Endothelial cell of umbilical vein (primary cell): ENCODE measurements at regions not wholly inside any gene's neighbourhood (a gene's known extent, or its start where the extent isn't known, plus 50 kb on each side); places are given as distances from the start of the nearest gene placed in this dataset.

Experiments
- BruUV-seq: library from RNA; stranded (reverse); fragments of 400-500 nt; replicated peaks from 2 replicates; lab custom pipeline; 2021; lab: Mats Ljungman, UMichigan
- CTCF ChIA-PET: fragments of 300-600, 350-600 bp; sonication (Branson Sonifier 250); formaldehyde crosslinking; loops from one replicate; lab custom pipeline; 2021; ENCODE audit warnings: antibody characterized with exemption, inconsistent platforms; lab: Charles Lee
- POLR2A ChIA-PET: fragments of 300-600, 350-600 bp; sonication (Branson Sonifier 250); formaldehyde crosslinking; loops from one replicate; lab custom pipeline; 2021; ENCODE audit warnings: antibody characterized with exemption, inconsistent platforms; lab: Charles Lee
- DNase-seq: peaks from one replicate; pipeline ENCODE4 v3.0.0-alpha.2; 2011; ENCODE audit warnings: low read depth, low spot score
- FAIRE-seq: peaks from 2 replicates; lab custom pipeline; 2011; peaks lifted over from hg19 to GRCh38; lab: Jason Lieb, UNC
- H2AFZ ChIP-seq: 2 replicates; pipeline ENCODE4 v1.6.0; 2012; ENCODE audit warnings: low read depth, low read length, control low read depth, inconsistent platforms
- H3K27ac ChIP-seq: 2 replicates; pipeline ENCODE4 v1.5.1; 2011; ENCODE audit warnings: low read depth, mild to moderate bottlenecking, control low read depth, low read length, moderate library complexity; ENCODE audit not compliant: insufficient read depth
- H3K27me3 ChIP-seq, 2 experiments: 2 replicates each; pipeline versions ENCODE4 v1.6.0 to v1.6.1; 2011; ENCODE audit warnings: low read length in 2 of 2, mixed read lengths in 1 of 2; ENCODE audit not compliant: control insufficient read depth in 2 of 2, insufficient read depth in 2 of 2
- H3K36me3 ChIP-seq, 2 experiments: 2 replicates in 1 of 2; 3 replicates in 1 of 2; pipeline ENCODE4 v1.5.1; 2011; ENCODE audit warnings: low read length in 2 of 2, mild to moderate bottlenecking in 1 of 2, moderate library complexity in 1 of 2; ENCODE audit not compliant: control insufficient read depth in 2 of 2, insufficient read depth in 2 of 2; ENCODE audit errors: extremely low read depth in 1 of 2
- H3K4me1 ChIP-seq: 3 replicates; pipeline ENCODE4 v1.5.1; 2011; ENCODE audit warnings: mild to moderate bottlenecking, low read length; ENCODE audit not compliant: control insufficient read depth, insufficient read depth; ENCODE audit errors: extremely low read depth
- H3K4me2 ChIP-seq: 2 replicates; pipeline ENCODE4 v1.6.1; 2011; ENCODE audit warnings: low read length, control low read depth, mixed read lengths; ENCODE audit not compliant: insufficient read depth
- H3K4me3 ChIP-seq, 3 experiments: fragments of 200-600 bp in 1 of 3; sonication (generic), shearing (Covaris generic) in 1 of 3; replicated peaks in 1 of 3; 2 replicates each; pipeline ENCODE4 v1.5.1; 2011 to 2016; ENCODE audit warnings: control low read depth in 3 of 3, low read length in 3 of 3, mild to moderate bottlenecking in 2 of 3, inconsistent platforms in 1 of 3, low read depth in 1 of 3, moderate library complexity in 1 of 3; ENCODE audit not compliant: insufficient read depth in 1 of 3
- H3K79me2 ChIP-seq: 2 replicates; pipeline ENCODE4 v1.6.0; 2012; ENCODE audit warnings: low read length, inconsistent platforms; ENCODE audit not compliant: control insufficient read depth, insufficient read depth
- H3K9ac ChIP-seq: replicated peaks from 2 replicates; pipeline ENCODE3; 2011; ENCODE audit warnings: low read length, control low read depth; ENCODE audit not compliant: insufficient read depth; ENCODE audit errors: extremely low read depth
- H3K9me1 ChIP-seq: replicated peaks from 3 replicates; pipeline ENCODE4 v1.6.0; 2011; ENCODE audit warnings: mild to moderate bottlenecking, low read length; ENCODE audit not compliant: control insufficient read depth, insufficient read depth; ENCODE audit errors: extremely low read depth
- H3K9me3 ChIP-seq: replicated peaks from 2 replicates; pipeline ENCODE4 v1.5.1; 2012; ENCODE audit warnings: low read length, inconsistent platforms; ENCODE audit not compliant: control insufficient read depth, insufficient read depth
- H4K20me1 ChIP-seq: replicated peaks from 2 replicates; pipeline ENCODE3; 2011; ENCODE audit warnings: mild to moderate bottlenecking, low read length; ENCODE audit not compliant: control insufficient read depth, insufficient read depth; ENCODE audit errors: extremely low read depth
- CTCF ChIP-seq, 2 donors: IDR thresholded peaks; 1 replicate in 1 of 2; 2 replicates in 1 of 2; pipeline ENCODE4 v1.5.1; 2011; ENCODE audit warnings: low read length in 2 of 2, mild to moderate bottlenecking in 2 of 2, moderate library complexity in 2 of 2, control low read depth in 1 of 2, inconsistent platforms in 1 of 2, low read depth in 1 of 2; ENCODE audit not compliant: insufficient read depth in 1 of 2; ENCODE audit errors: extremely low read depth in 1 of 2
- EZH2 ChIP-seq: IDR thresholded peaks from 2 replicates; pipeline ENCODE4 v1.6.1; 2012; ENCODE audit warnings: borderline replicate concordance, low read depth, mild to moderate bottlenecking, moderate library complexity, low read length, inconsistent platforms; ENCODE audit not compliant: severe bottlenecking
- FOS ChIP-seq: IDR thresholded peaks from 2 replicates; pipeline ENCODE4 v1.6.1; 2011; ENCODE audit warnings: mild to moderate bottlenecking, low read length, moderate library complexity, borderline replicate concordance; ENCODE audit not compliant: insufficient read depth
- GATA2 ChIP-seq: IDR thresholded peaks from 2 replicates; pipeline ENCODE4 v1.7.0; 2011; ENCODE audit warnings: low read depth, mild to moderate bottlenecking, moderate library complexity, mixed read lengths, low read length; ENCODE audit not compliant: insufficient read length, insufficient read depth
- JUN ChIP-seq: IDR thresholded peaks from 2 replicates; pipeline ENCODE4 v1.6.1; 2011; ENCODE audit warnings: borderline replicate concordance, low read depth; ENCODE audit not compliant: insufficient read length, insufficient read depth
- MAX ChIP-seq: IDR thresholded peaks from 2 replicates; pipeline ENCODE4 v1.6.1; 2011; ENCODE audit not compliant: insufficient read depth, insufficient read length
- MYC ChIP-seq: IDR thresholded peaks from one replicate; pipeline ENCODE4 v1.6.1; 2011; ENCODE audit warnings: mild to moderate bottlenecking, low read depth, low read length
- POLR2A ChIP-seq: IDR thresholded peaks from 2 replicates; pipeline ENCODE4 v1.6.1; 2012; ENCODE audit warnings: low read depth, mild to moderate bottlenecking, control low read depth, low read length
- POLR2AphosphoS5 ChIP-seq: IDR thresholded peaks from 2 replicates; pipeline ENCODE4 v1.6.1; 2012; ENCODE audit warnings: low read depth, mild to moderate bottlenecking, control low read depth, low read length, moderate library complexity; ENCODE audit not compliant: insufficient read depth
- dilution Hi-C: fragments of 300-500 bp; cut with MboI; formaldehyde crosslinking; loops from one replicate; pipeline ENCODE4 v1.15.0; 2019; ENCODE audit warnings: low sequenced_read_pairs; ENCODE audit not compliant: extremely low pct_ligation_motif_present
- intact Hi-C: fragments of 100-400 bp; cut with micrococcal nuclease; formaldehyde crosslinking; loops from one replicate; pipeline ENCODE4 v1.10.0; 2022

GRCh38 chr14:29310210-29310609, 543.6 kb downstream of the FOXG1 start:
- dilution Hi-C loops, result no loop called here
- no peaks in the 10 kb centered on the region for H4K20me1 ChIP-seq
- ChIA-PET CTCF (interaction anchor here (0.7 kb wide), 1 partner anchor 12 kb away, joined by 3 read pairs; no protein-coding TSS in a partner anchor), POLR2A (no interaction called here)
- H2AFZ ChIP-seq, result no peak overlapping the region
- DNase-seq (no peak), FAIRE-seq (no peak)
- no peaks in the 10 kb centered on the region for H3K79me2 ChIP-seq
- H3K4me3 ChIP-seq, result no peak overlapping the region
- H3K9ac ChIP-seq, result no peak overlapping the region
- no peak overlapping the region for H3K4me2 ChIP-seq
- no peaks in the 10 kb centered on the region for H3K27me3 ChIP-seq
- H3K27ac ChIP-seq, result no peak overlapping the region
- H3K36me3 ChIP-seq, result no peaks in the 10 kb centered on the region
- no peak for TF ChIP-seq MAX
- no peak for TF ChIP-seq POLR2A
- no peak for TF ChIP-seq FOS
- no peak for TF ChIP-seq CTCF (IDR thresholded peaks at IDR 0.05; ENCODE audit: extremely low read depth in 1 of 2, insufficient read depth in 1 of 2, low read depth in 1 of 2, low read length in 2 of 2)
- TF ChIP-seq JUN, result no peak
- TF ChIP-seq GATA2, result no peak
- TF ChIP-seq POLR2AphosphoS5, result no peak
- no peak for TF ChIP-seq EZH2
- TF ChIP-seq MYC, result no peak
- H3K9me3 ChIP-seq, result no peaks in the 10 kb centered on the region
- no TSS peak for BruUV-seq
- intact Hi-C loops, result no loop called here
- H3K9me1 ChIP-seq, result no peaks in the 10 kb centered on the region
- H3K4me1 ChIP-seq, result no peaks in the 10 kb centered on the region
